NB4 (cell line): ENCODE measurements at regions not wholly inside any gene's neighbourhood (a gene's known extent, or its start where the extent isn't known, plus 50 kb on each side); places are given as distances from the start of the nearest gene placed in this dataset.
"Not testable (repeated sequence)": the region's sequence is repeated elsewhere in the genome, so short reads cannot be mapped to it uniquely, and the experiment has no call there.

ENCODE experiments used
- DNase-seq: peaks from one replicate; pipeline ENCODE4 v3.0.0; 2010; ENCODE audit warnings: low read depth
- H3K4me3 ChIP-seq: one replicate; pipeline ENCODE4 v1.5.1; 2011; ENCODE audit warnings: mild to moderate bottlenecking, low read depth, low read length, moderate library complexity
- MAX ChIP-seq: IDR thresholded peaks from 2 replicates; pipeline ENCODE4 v1.6.1; 2011; ENCODE audit warnings: low read depth, low read length
- MYC ChIP-seq: IDR thresholded peaks from 2 replicates; pipeline ENCODE4 v1.6.1; 2011; ENCODE audit warnings: low read depth, low read length
- POLR2A ChIP-seq: IDR thresholded peaks from 2 replicates; pipeline ENCODE4 v1.6.1; 2011; ENCODE audit warnings: mild to moderate bottlenecking; ENCODE audit not compliant: insufficient read length; ENCODE audit errors: extremely low read depth
- TF ChIP-seq, protein P1 (sequence below): IDR thresholded peaks from one replicate; pipeline ENCODE4 v1.5.1; 2012; ENCODE audit warnings: low read depth, low read length

DNA sequence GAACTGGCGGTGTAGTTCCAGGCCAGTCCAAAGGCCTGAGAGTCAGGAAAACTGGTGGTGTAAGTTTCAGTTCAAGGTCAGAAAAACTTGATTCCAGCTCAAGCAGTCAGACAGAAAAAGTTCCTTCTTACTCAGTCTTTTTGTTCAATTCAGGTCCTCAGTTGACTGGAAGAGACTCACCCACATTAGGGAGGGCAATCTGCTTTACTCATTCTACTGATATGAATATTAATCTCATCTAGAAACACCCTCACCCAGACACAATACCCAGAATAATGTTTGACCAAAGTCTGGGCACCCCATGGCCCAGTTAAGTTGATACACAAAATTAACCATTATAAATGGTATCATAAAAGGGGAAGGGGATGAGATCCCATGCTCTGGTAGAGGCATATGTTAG is 50.1 kb upstream of the LTA4H start:
- DNase-seq = no peak
- TF ChIP-seq, protein P1, sequence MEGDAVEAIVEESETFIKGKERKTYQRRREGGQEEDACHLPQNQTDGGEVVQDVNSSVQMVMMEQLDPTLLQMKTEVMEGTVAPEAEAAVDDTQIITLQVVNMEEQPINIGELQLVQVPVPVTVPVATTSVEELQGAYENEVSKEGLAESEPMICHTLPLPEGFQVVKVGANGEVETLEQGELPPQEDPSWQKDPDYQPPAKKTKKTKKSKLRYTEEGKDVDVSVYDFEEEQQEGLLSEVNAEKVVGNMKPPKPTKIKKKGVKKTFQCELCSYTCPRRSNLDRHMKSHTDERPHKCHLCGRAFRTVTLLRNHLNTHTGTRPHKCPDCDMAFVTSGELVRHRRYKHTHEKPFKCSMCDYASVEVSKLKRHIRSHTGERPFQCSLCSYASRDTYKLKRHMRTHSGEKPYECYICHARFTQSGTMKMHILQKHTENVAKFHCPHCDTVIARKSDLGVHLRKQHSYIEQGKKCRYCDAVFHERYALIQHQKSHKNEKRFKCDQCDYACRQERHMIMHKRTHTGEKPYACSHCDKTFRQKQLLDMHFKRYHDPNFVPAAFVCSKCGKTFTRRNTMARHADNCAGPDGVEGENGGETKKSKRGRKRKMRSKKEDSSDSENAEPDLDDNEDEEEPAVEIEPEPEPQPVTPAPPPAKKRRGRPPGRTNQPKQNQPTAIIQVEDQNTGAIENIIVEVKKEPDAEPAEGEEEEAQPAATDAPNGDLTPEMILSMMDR = no peak
- TF ChIP-seq MYC (no peak), MAX (no peak), POLR2A (no peak)
- H3K4me3 ChIP-seq = no peak overlapping the region

GRCh38 chr12:96086190-96086589 is 50.8 kb upstream of the LTA4H start:
- H3K4me3 ChIP-seq, DNase-seq: not testable (repeated sequence)

GRCh38 chr12:96091833-96092232 is 56.4 kb upstream of the LTA4H start:
- DNase-seq = peak; percentile 40
- no peak for TF ChIP-seq POLR2A
- no peak for TF ChIP-seq MAX
- TF ChIP-seq, protein P1 = peak; percentile 25
- no peak for TF ChIP-seq MYC
- H3K4me3 ChIP-seq = no peak overlapping the region

GRCh38 chr12:96093543-96094196 is 58.3 kb upstream of the LTA4H start:
- TF ChIP-seq POLR2A (no peak), MYC (no peak), MAX (no peak)
- TF ChIP-seq, protein P1 = no peak
- H3K4me3 ChIP-seq = no peak overlapping the region
- peak; percentile 46 for DNase-seq

DNA sequence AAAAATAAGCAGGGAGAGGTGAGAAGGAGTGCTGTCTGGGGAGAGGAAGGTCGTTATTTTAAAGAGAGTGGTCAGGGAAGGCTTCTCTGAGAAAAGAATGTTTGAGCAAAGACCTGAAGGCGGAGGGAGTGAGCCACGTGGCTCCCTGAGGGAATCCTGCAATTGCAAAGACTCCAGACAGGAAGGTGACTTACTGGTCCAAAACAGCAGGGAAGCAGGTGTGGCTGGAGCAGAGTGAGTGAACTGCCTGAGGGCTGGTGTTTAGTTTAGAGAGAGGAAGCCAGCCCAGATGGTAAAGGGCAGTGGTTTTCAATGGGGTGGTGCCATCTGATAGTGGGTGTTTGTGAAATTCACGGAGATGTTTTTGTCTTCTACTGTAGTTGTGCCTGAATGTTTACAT is 58.8 kb upstream of the LTA4H start:
- DNase-seq = peak; percentile 71
- no peak overlapping the region for H3K4me3 ChIP-seq
- TF ChIP-seq, protein P1 = no peak
- TF ChIP-seq MAX = peak; percentile 84

DNA sequence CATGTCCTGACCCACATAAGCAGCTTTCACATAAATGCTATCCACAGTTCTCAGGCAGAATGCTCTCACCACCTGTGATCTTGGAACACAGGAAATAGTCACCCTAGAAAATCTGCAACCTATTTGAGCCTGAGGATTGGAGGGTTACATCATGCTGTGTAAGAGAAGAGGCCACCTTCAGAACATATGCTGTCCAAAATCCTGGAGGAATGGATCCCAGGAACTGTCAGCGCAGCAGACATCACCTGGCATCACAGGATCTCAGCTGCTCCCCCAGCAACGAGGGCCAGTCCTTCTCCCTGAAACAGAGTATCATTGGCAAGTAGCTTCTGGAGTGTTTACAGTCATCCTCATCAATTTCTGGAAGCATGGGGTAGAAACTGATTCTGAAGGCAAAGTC is 63.2 kb upstream of the LTA4H start:
- DNase-seq = no peak
- TF ChIP-seq MAX = no peak
- no peak for TF ChIP-seq POLR2A
- TF ChIP-seq MYC = no peak
- TF ChIP-seq, protein P1 = no peak
- no peak overlapping the region for H3K4me3 ChIP-seq
